GM12878 (cell line): ENCODE measurements at regions not wholly inside any gene's neighbourhood (a gene's known extent, or its start where the extent isn't known, plus 50 kb on each side); places are given as distances from the start of the nearest gene placed in this dataset.

Experiments used
- POLR2AphosphoS5 ChIP-seq: IDR thresholded peaks from 2 replicates; pipeline ENCODE4 v1.6.1; 2011; ENCODE audit warnings: mild to moderate bottlenecking, low read length, inconsistent platforms
- POU2F2 ChIP-seq: IDR thresholded peaks from 3 replicates; pipeline ENCODE4 v1.6.1; 2011; ENCODE audit warnings: low read depth, mild to moderate bottlenecking, low read length, borderline replicate concordance
- RBBP5 ChIP-seq: fragments of 200-600 bp; sonication (generic); conservative IDR thresholded peaks from 2 replicates; pipeline ENCODE4 v1.6.1; 2016
- SMARCA5 ChIP-seq: fragments of 450-650 bp; IDR thresholded peaks from 2 replicates; pipeline ENCODE4 v1.6.1; 2017; ENCODE audit warnings: mild to moderate bottlenecking
- ZNF207 ChIP-seq: fragments of 450-650 bp; IDR thresholded peaks from 2 replicates; pipeline ENCODE4 v1.6.1; 2014; ENCODE audit warnings: antibody characterized with exemption, mild to moderate bottlenecking, borderline replicate concordance
- TF ChIP-seq, protein P1 (sequence below): IDR thresholded peaks from 2 replicates; pipeline ENCODE4 v1.6.1; 2012; ENCODE audit warnings: mild to moderate bottlenecking, low read depth, low read length
- TF ChIP-seq, protein P2 (sequence below): IDR thresholded peaks from 2 replicates; pipeline ENCODE4 v1.6.1; 2011; ENCODE audit warnings: low read depth, low read length, improper control_type of control experiment, borderline replicate concordance
- TF ChIP-seq, protein P3 (sequence below): fragments of 450-650 bp; conservative IDR thresholded peaks from 2 replicates; pipeline ENCODE4 v1.6.1; 2017; ENCODE audit warnings: mild to moderate bottlenecking, moderate library complexity

DNA sequence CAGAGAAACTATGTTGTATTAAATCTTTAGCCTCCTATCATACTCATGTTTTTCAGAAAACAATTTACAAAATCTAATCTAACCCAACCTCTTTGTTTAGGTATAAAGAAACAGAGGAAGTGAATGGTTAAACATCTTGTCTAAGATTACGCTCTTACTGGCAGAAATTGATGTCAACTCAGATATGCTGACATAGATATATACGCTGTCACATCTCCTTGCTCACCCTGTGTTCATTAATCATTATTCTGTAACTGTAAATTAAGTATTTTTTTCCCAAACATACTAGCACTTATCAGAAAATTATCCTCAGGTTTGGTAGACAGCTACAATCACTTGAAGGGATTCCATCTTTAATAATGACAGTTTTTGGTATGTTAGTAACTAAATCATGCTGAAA lies 1127.6 kb upstream of the SEL1L start (continued):
- TF ChIP-seq, protein P1, sequence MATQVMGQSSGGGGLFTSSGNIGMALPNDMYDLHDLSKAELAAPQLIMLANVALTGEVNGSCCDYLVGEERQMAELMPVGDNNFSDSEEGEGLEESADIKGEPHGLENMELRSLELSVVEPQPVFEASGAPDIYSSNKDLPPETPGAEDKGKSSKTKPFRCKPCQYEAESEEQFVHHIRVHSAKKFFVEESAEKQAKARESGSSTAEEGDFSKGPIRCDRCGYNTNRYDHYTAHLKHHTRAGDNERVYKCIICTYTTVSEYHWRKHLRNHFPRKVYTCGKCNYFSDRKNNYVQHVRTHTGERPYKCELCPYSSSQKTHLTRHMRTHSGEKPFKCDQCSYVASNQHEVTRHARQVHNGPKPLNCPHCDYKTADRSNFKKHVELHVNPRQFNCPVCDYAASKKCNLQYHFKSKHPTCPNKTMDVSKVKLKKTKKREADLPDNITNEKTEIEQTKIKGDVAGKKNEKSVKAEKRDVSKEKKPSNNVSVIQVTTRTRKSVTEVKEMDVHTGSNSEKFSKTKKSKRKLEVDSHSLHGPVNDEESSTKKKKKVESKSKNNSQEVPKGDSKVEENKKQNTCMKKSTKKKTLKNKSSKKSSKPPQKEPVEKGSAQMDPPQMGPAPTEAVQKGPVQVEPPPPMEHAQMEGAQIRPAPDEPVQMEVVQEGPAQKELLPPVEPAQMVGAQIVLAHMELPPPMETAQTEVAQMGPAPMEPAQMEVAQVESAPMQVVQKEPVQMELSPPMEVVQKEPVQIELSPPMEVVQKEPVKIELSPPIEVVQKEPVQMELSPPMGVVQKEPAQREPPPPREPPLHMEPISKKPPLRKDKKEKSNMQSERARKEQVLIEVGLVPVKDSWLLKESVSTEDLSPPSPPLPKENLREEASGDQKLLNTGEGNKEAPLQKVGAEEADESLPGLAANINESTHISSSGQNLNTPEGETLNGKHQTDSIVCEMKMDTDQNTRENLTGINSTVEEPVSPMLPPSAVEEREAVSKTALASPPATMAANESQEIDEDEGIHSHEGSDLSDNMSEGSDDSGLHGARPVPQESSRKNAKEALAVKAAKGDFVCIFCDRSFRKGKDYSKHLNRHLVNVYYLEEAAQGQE, result no peak
- TF ChIP-seq POLR2AphosphoS5 (no peak), RBBP5 (no peak), POU2F2 (no peak), ZNF207 (no peak), SMARCA5 (no peak)
- TF ChIP-seq, protein P2, sequence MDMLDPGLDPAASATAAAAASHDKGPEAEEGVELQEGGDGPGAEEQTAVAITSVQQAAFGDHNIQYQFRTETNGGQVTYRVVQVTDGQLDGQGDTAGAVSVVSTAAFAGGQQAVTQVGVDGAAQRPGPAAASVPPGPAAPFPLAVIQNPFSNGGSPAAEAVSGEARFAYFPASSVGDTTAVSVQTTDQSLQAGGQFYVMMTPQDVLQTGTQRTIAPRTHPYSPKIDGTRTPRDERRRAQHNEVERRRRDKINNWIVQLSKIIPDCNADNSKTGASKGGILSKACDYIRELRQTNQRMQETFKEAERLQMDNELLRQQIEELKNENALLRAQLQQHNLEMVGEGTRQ, result no peak
- TF ChIP-seq, protein P3, sequence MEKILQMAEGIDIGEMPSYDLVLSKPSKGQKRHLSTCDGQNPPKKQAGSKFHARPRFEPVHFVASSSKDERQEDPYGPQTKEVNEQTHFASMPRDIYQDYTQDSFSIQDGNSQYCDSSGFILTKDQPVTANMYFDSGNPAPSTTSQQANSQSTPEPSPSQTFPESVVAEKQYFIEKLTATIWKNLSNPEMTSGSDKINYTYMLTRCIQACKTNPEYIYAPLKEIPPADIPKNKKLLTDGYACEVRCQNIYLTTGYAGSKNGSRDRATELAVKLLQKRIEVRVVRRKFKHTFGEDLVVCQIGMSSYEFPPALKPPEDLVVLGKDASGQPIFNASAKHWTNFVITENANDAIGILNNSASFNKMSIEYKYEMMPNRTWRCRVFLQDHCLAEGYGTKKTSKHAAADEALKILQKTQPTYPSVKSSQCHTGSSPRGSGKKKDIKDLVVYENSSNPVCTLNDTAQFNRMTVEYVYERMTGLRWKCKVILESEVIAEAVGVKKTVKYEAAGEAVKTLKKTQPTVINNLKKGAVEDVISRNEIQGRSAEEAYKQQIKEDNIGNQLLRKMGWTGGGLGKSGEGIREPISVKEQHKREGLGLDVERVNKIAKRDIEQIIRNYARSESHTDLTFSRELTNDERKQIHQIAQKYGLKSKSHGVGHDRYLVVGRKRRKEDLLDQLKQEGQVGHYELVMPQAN, result no peak
- TF ChIP-seq, all 136 proteins: peak for 0
